Activated CD4-positive, alpha-beta T cell treated with anti-CD3 and anti-CD28 coated beads, Interleukin-2, amount 10 ng/mL, durations not matched to agents 7 days and 5 days (primary cell): ENCODE measurements at regions not wholly inside any gene's neighbourhood (a gene's known extent, or its start where the extent isn't known, plus 50 kb on each side); places are given as distances from the start of the nearest gene placed in this dataset.

Source experiments
- CTCF ChIA-PET: fragments of 350-600 bp; sonication (Branson Sonifier 250); formaldehyde crosslinking; loops from one replicate; lab custom pipeline; 2021; ENCODE audit warnings: antibody characterized with exemption; lab: Charles Lee
- POLR2A ChIA-PET: fragments of 350-600 bp; sonication (Branson Sonifier 250); formaldehyde crosslinking; loops from one replicate; lab custom pipeline; 2021; ENCODE audit warnings: antibody characterized with exemption; lab: Charles Lee
- DNase-seq: peaks from one replicate; pipeline ENCODE4 v3.0.0-alpha.2; 2020
- H3K27ac Mint-ChIP-seq: one replicate; pipeline ENCODE4 v1.8.0; 2021; ENCODE audit warnings: mild to moderate bottlenecking, moderate library complexity, mixed read lengths
- H3K27me3 Mint-ChIP-seq: one replicate; pipeline ENCODE4 v1.8.0; 2021; ENCODE audit warnings: mixed read lengths
- H3K36me3 Mint-ChIP-seq: one replicate; pipeline ENCODE4 v1.8.0; 2021; ENCODE audit warnings: low read depth, mixed read lengths
- H3K4me1 Mint-ChIP-seq: one replicate; pipeline ENCODE4 v1.8.0; 2021; ENCODE audit warnings: mixed read lengths
- H3K4me3 Mint-ChIP-seq: one replicate; pipeline ENCODE4 v1.8.0; 2021; ENCODE audit warnings: mild to moderate bottlenecking, moderate library complexity, mixed read lengths
- H3K9me3 Mint-ChIP-seq: one replicate; pipeline ENCODE4 v1.8.0; 2021; ENCODE audit warnings: mixed read lengths

DNA sequence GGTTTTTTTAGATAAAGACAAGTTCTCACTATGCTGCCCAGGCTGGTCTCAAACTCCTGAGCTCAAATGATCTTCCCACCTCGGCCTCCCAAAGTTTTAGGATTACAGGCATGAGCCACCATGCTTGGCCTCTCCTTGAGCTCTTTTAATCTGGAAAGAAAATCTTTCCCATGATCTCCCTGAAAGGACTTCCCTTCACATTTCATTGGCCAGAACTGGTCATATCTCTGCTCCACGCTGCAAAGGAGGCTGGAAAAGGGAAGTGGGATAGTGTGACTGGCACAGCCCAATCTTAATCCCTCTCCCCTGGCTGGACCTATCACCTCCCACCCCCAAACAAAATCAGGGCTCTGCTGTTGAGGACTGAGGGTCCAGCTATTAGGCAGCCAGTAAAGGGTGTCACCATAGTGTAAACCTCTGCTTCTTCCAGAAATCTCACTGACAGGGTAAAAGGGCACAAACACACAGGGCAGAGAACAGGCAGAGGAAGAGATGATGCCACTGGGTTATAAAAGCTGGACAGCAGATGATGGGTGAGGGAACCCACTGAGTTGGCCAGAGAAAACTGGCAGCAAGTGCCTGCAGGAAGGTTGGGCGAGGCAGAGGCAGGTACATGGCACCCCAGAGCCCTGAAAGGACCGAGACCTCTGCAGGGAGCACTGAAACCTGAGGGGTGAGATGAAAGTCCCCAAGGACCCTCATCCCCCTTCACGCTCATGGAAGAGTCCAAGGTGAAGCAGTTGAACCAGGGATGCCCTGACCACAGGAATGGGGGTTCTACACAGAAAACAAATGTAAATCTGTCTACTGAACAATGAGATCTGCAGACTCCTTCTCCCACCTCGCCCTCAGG, 83.1 kb upstream of the PTPN1 start:
- Mint-ChIP-seq H3K4me3 (no peak overlapping the region), H3K27ac (no peak overlapping the region), H3K9me3 (no peaks in the 10 kb centered on the region), H3K27me3 (peaks cover 10% of the 10 kb centered on the region), H3K36me3 (no peaks in the 10 kb centered on the region), H3K4me1 (peaks cover 1% of the 10 kb centered on the region)
- CTCF ChIA-PET, result interaction anchor here (0.6 to 1.7 kb wide), 2 partner anchors 9 to 317 kb away, joined by 3 to 4 read pairs; no protein-coding TSS in a partner anchor
- DNase-seq, result no peak
- POLR2A ChIA-PET, result interaction anchor here (0.5 kb wide), 1 partner anchor 1167 kb away, joined by 3 read pairs; no protein-coding TSS in a partner anchor

GRCh38 chr20:50427719-50428083, 82.5 kb upstream of the PTPN1 start:
- POLR2A ChIA-PET, result interaction anchor here (0.5 kb wide), 1 partner anchor 1167 kb away, joined by 3 read pairs; no protein-coding TSS in a partner anchor

DNA sequence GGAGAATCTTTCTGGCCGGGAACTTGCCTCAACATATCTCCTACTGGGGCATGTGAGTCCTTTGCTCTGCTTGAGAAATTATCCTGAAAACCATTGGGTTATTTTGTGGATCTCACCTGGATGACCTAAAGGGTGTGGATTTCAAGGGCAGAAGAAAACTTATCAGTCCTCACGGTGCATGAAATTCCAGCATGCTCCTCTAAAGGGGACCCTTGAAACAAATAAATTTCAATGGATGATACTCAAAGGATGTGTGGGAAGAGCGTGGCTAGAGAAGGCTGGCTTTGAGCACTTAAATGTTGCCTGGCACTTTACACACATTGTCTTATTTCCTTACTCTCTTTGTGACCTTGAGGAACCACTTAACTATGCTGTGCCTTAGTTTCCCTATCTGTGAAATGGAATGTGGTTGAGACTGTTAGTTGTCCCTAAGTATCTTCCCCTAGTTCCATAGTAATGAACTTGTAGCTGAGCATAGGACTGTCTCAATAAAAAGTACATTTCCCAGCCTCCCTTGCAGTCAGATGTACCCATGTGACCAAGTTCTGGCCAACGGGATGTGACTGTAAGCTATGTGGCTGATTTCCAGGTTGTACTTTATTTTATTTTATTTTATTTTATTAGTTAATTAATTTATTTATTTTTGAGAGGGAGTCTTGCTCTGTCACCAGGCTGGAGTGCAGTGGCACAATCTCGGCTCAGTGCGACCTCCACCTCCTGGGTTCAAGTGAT, 81.9 kb upstream of the PTPN1 start:
- POLR2A ChIA-PET, result no interaction called here

More at GRCh38 chr20:50427719-50428083, 82.5 kb upstream of the PTPN1 start:
- no peak for DNase-seq
- Mint-ChIP-seq H3K9me3 (no peaks in the 10 kb centered on the region), H3K36me3 (no peaks in the 10 kb centered on the region), H3K4me3 (no peak overlapping the region), H3K27me3 (peaks cover 10% of the 10 kb centered on the region), H3K27ac (no peak overlapping the region), H3K4me1 (peaks cover 1% of the 10 kb centered on the region)
- CTCF ChIA-PET, result interaction anchor here (0.8 to 1.7 kb wide), 2 partner anchors 8 to 15 kb away, joined by 3 to 4 read pairs; no protein-coding TSS in a partner anchor

GRCh38 chr20:50429412-50429811, 80.8 kb upstream of the PTPN1 start:
- H3K4me1 Mint-ChIP-seq, result peaks cover 1% of the 10 kb centered on the region
- peaks cover 7% of the 10 kb centered on the region for H3K27me3 Mint-ChIP-seq
- DNase-seq, result no peak
- no peak overlapping the region for H3K4me3 Mint-ChIP-seq
- no peaks in the 10 kb centered on the region for H3K9me3 Mint-ChIP-seq
- POLR2A ChIA-PET, result no interaction called here
- CTCF ChIA-PET, result no interaction called here
- H3K27ac Mint-ChIP-seq, result no peak overlapping the region
- H3K36me3 Mint-ChIP-seq, result no peaks in the 10 kb centered on the region

More for the DNA sequence above, 81.9 kb upstream of the PTPN1 start:
- no peak overlapping the region for H3K27ac Mint-ChIP-seq
- CTCF ChIA-PET, result interaction anchor here (0.8 to 1.7 kb wide), 2 partner anchors 8 to 15 kb away, joined by 3 to 4 read pairs; no protein-coding TSS in a partner anchor
- no peak for DNase-seq
- H3K4me1 Mint-ChIP-seq, result peaks cover 1% of the 10 kb centered on the region
- no peaks in the 10 kb centered on the region for H3K9me3 Mint-ChIP-seq
- H3K27me3 Mint-ChIP-seq, result peaks cover 10% of the 10 kb centered on the region
- H3K36me3 Mint-ChIP-seq, result no peaks in the 10 kb centered on the region
- H3K4me3 Mint-ChIP-seq, result no peak overlapping the region

DNA sequence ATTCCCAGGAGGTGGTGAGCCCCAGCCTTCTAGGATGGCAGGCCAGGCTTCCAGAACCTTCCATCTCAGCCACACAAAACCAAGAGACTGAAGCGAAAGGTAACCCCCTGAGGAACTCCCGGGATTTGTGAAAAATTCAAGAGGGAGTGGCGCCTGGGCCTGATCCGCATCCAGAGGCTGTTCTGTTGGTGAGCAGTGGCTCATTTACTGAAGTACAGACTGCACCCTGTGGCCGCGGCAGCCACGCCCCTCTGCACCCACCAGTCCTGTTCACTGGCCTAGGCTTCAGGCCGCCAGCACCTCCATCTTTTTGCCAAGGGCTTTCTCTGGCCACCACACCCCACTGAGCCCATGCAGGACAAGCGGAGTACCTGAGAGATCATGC, 79.1 kb upstream of the PTPN1 start:
- H3K27me3 Mint-ChIP-seq, result peaks cover 4% of the 10 kb centered on the region

GRCh38 chr20:50433001-50433761, 77.0 kb upstream of the PTPN1 start:
- CTCF ChIA-PET, result interaction anchor here (0.6 kb wide), 1 partner anchor 38 kb away, joined by 3 read pairs; no protein-coding TSS in a partner anchor

More for the DNA sequence above, 79.1 kb upstream of the PTPN1 start:
- Mint-ChIP-seq H3K27ac (no peak overlapping the region), H3K9me3 (no peaks in the 10 kb centered on the region), H3K4me1 (peaks cover 1% of the 10 kb centered on the region), H3K4me3 (no peak overlapping the region), H3K36me3 (no peaks in the 10 kb centered on the region)
- POLR2A ChIA-PET, result no interaction called here
- no peak for DNase-seq
- CTCF ChIA-PET, result no interaction called here

DNA sequence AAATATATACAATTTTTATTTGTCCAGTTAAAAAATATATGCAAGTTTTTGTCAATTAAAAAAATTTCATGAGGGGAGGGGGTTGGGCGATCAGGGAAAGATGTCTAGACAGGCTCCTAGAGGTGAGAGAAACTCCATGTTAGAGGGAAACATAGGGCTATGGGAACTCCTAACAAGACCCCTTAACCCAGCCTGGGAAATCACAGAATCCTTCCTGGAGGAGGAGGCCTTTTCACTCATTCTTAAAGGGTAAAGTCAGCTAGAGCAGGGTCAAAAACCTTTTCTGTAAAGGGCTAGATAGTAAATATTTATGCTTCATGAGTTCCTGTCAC, 75.9 kb upstream of the PTPN1 start:
- CTCF ChIA-PET, result interaction anchor here (0.6 kb wide), 1 partner anchor 1004 kb away, joined by 4 read pairs; no protein-coding TSS in a partner anchor
- H3K9me3 Mint-ChIP-seq, result no peaks in the 10 kb centered on the region

More at GRCh38 chr20:50433001-50433761, 77.0 kb upstream of the PTPN1 start:
- H3K9me3 Mint-ChIP-seq, result no peaks in the 10 kb centered on the region
- H3K27me3 Mint-ChIP-seq, result no peaks in the 10 kb centered on the region
- POLR2A ChIA-PET, result no interaction called here
- no peak for DNase-seq
- H3K27ac Mint-ChIP-seq, result no peak overlapping the region
- no peak overlapping the region for H3K4me3 Mint-ChIP-seq
- no peaks in the 10 kb centered on the region for H3K4me1 Mint-ChIP-seq
- H3K36me3 Mint-ChIP-seq, result no peaks in the 10 kb centered on the region

GRCh38 chr20:50434653-50435396, 75.4 kb upstream of the PTPN1 start:
- H3K4me1 Mint-ChIP-seq, result peaks cover 2% of the 10 kb centered on the region
- ChIA-PET POLR2A (no interaction called here), CTCF (interaction anchor here (0.6 kb wide), 1 partner anchor 1004 kb away, joined by 4 read pairs; no protein-coding TSS in a partner anchor)
- H3K27me3 Mint-ChIP-seq, result no peaks in the 10 kb centered on the region
- no peak overlapping the region for H3K4me3 Mint-ChIP-seq
- no peaks in the 10 kb centered on the region for H3K36me3 Mint-ChIP-seq
- no peak overlapping the region for H3K27ac Mint-ChIP-seq
- no peaks in the 10 kb centered on the region for H3K9me3 Mint-ChIP-seq
- DNase-seq, result no peak

More for the DNA sequence above, 75.9 kb upstream of the PTPN1 start:
- POLR2A ChIA-PET, result no interaction called here
- Mint-ChIP-seq H3K27me3 (no peaks in the 10 kb centered on the region), H3K36me3 (no peaks in the 10 kb centered on the region), H3K4me3 (no peak overlapping the region), H3K4me1 (no peaks in the 10 kb centered on the region), H3K27ac (no peak overlapping the region)
- no peak for DNase-seq

- no peaks in the 10 kb centered on the region for H3K27me3 Mint-ChIP-seq
- no peak overlapping the region for H3K27ac Mint-ChIP-seq
- POLR2A ChIA-PET, result no interaction called here
- CTCF ChIA-PET, result interaction anchor here (1.2 kb wide), 1 partner anchor 8 kb away, joined by 4 read pairs; no protein-coding TSS in a partner anchor
- no peak overlapping the region for H3K4me3 Mint-ChIP-seq
- no peaks in the 10 kb centered on the region for H3K36me3 Mint-ChIP-seq
- H3K4me1 Mint-ChIP-seq, result peaks cover 7% of the 10 kb centered on the region
- DNase-seq, result no peak
- H3K9me3 Mint-ChIP-seq, result no peaks in the 10 kb centered on the region
Measured at GRCh38 chr20:50435397-50436051, 74.7 kb upstream of the PTPN1 start.

- no peak overlapping the region for H3K27ac Mint-ChIP-seq
- H3K4me3 Mint-ChIP-seq, result no peak overlapping the region
- H3K9me3 Mint-ChIP-seq, result no peaks in the 10 kb centered on the region
- CTCF ChIA-PET, result interaction anchor here (1.2 kb wide), 1 partner anchor 9 kb away, joined by 4 read pairs; no protein-coding TSS in a partner anchor
- H3K27me3 Mint-ChIP-seq, result no peaks in the 10 kb centered on the region
- no peak for DNase-seq
- H3K36me3 Mint-ChIP-seq, result no peaks in the 10 kb centered on the region
- POLR2A ChIA-PET, result no interaction called here
- H3K4me1 Mint-ChIP-seq, result peaks cover 13% of the 10 kb centered on the region
Measured at GRCh38 chr20:50436052-50436656, 74.0 kb upstream of the PTPN1 start.

- ChIA-PET CTCF (interaction anchor here (1.2 kb wide), 1 partner anchor 10 kb away, joined by 4 read pairs; no protein-coding TSS in a partner anchor), POLR2A (no interaction called here)
- peaks cover 17% of the 10 kb centered on the region for H3K4me1 Mint-ChIP-seq
- no peak overlapping the region for H3K27ac Mint-ChIP-seq
- no peaks in the 10 kb centered on the region for H3K27me3 Mint-ChIP-seq
- H3K9me3 Mint-ChIP-seq, result no peaks in the 10 kb centered on the region
- H3K4me3 Mint-ChIP-seq, result no peak overlapping the region
- no peak for DNase-seq
- H3K36me3 Mint-ChIP-seq, result no peaks in the 10 kb centered on the region
Measured at GRCh38 chr20:50436696-50437095, 73.5 kb upstream of the PTPN1 start.
